ENCODE measurements at regions not wholly inside any gene's neighbourhood (a gene's known extent, or its start where the extent isn't known, plus 50 kb on each side); places are given as distances from the start of the nearest gene placed in this dataset.

GRCh38 chr20:4437131-4437530, 188.0 kb upstream of the ADRA1D start:
- ChIA-PET CTCF (ENCODE audit: partially characterized antibody) (no interaction called here), POLR2A (ENCODE audit: partially characterized antibody) (no interaction called here)
- Histone ChIP-seq H3K56ac (replicated peaks; ENCODE audit: insufficient read length, low read depth, low read length) (no peak overlapping the region), H2BK120ac (replicated peaks; ENCODE audit: low read depth, low read length) (no peak overlapping the region), H3K4ac (replicated peaks; ENCODE audit: insufficient read length, low read depth, low read length) (no peak overlapping the region), H3K9ac (replicated peaks in 1 of 4; ENCODE audit: extremely low read depth in 1 of 4, low read depth in 3 of 4, low read length in 3 of 4) (no peak overlapping the region), H2BK5ac (ENCODE audit: low read depth, low read length) (no peak overlapping the region), H2BK15ac (ENCODE audit: low read length) (no peak overlapping the region), H3K36me3 (ENCODE audit: control insufficient read depth in 2 of 4, insufficient read depth in 4 of 4, low read length in 3 of 4) (no peaks in the 10 kb centered on the region), H4K8ac (ENCODE audit: extremely low read depth, insufficient read depth, low read length) (no peak overlapping the region), H4K91ac (replicated peaks; ENCODE audit: insufficient read length, low read length) (no peak overlapping the region), H3K18ac (ENCODE audit: extremely low read depth, low read length) (no peak overlapping the region), H2AFZ (ENCODE audit: low read length) (no peak overlapping the region), H3K4me2 (ENCODE audit: insufficient read depth in 1 of 2, low read depth in 2 of 2, low read length in 2 of 2) (no peak overlapping the region), H3K4me1 (replicated peaks in 1 of 4; ENCODE audit: control insufficient read depth in 3 of 4, insufficient read depth in 4 of 4, low read length in 3 of 4) (no peaks in the 10 kb centered on the region), H3K4me3 (ENCODE audit: extremely low read depth in 1 of 4, insufficient read depth in 2 of 4, low read depth in 3 of 4, low read length in 4 of 4) (no peak overlapping the region), H3K23ac (ENCODE audit: insufficient read length) (no peak overlapping the region), H2BK12ac (ENCODE audit: low read depth, low read length) (no peak overlapping the region), H4K20me1 (replicated peaks in 1 of 2; ENCODE audit: control insufficient read depth in 1 of 2, insufficient read depth in 2 of 2, low read length in 2 of 2) (no peaks in the 10 kb centered on the region), H3K9me3 (ENCODE audit: insufficient read depth in 2 of 2, low read depth in 1 of 2, low read length in 1 of 2) (no peaks in the 10 kb centered on the region), H4K5ac (ENCODE audit: insufficient read length, low read depth, low read length) (no peak overlapping the region), H2BK20ac (ENCODE audit: low read length) (no peak overlapping the region), H3K79me2 (ENCODE audit: control insufficient read depth in 1 of 2, insufficient read depth in 2 of 2, low read length in 2 of 2) (no peaks in the 10 kb centered on the region), H3K23me2 (ENCODE audit: low read depth, low read length) (no peaks in the 10 kb centered on the region), H3K27ac (ENCODE audit: low read depth, low read length) (no peak overlapping the region), H2AK5ac (ENCODE audit: low read depth, low read length) (no peak overlapping the region), H3K14ac (ENCODE audit: insufficient read length) (no peak overlapping the region), H3K79me1 (ENCODE audit: low read depth, low read length) (no peaks in the 10 kb centered on the region), H3K27me3 (replicated peaks in 1 of 4; ENCODE audit: control insufficient read depth in 3 of 4, extremely low read depth in 1 of 4, insufficient read depth in 3 of 4, low read length in 3 of 4) (no peaks in the 10 kb centered on the region)
- 86% methylated on average over 1 of the region's 1 CpG; no CpG with 5 or more reads in 1 of the 2 experiments for WGBS, 2 experiments (ENCODE audit: extremely low coverage in 1 of 2, insufficient coverage in 1 of 2, insufficient read length in 1 of 2, insufficient replicate concordance in 2 of 2, low coverage in 1 of 2, low lambda C conversion rate in 2 of 2, missing lambda C conversion rate in 1 of 2)
- DNase-seq (ENCODE audit: low read depth in 1 of 2, low spot score in 2 of 2) (no peak), FAIRE-seq (no peak)
- TF ChIP-seq CHD2 (IDR thresholded peaks at IDR 0.05; ENCODE audit: low read length) (no peak), BACH1 (IDR thresholded peaks at IDR 0.05; ENCODE audit: low read length) (no peak), E2F6 (IDR thresholded peaks at IDR 0.05) (no peak), TCF12 (IDR thresholded peaks at IDR 0.05; ENCODE audit: low read depth, low read length) (no peak), MAX (IDR thresholded peaks at IDR 0.05) (no peak), SP4 (IDR thresholded peaks at IDR 0.05; ENCODE audit: low read length) (no peak), RFX5 (IDR thresholded peaks at IDR 0.05; ENCODE audit: borderline replicate concordance, low read depth, low read length) (no peak), RBBP5 (IDR thresholded peaks at IDR 0.05; ENCODE audit: borderline replicate concordance, low read depth, low read length) (no peak), ZNF274 (IDR thresholded peaks at IDR 0.05; ENCODE audit: borderline replicate concordance, extremely low read depth, low read length) (no peak), SP1 (IDR thresholded peaks at IDR 0.05; ENCODE audit: low read depth, low read length) (no peak), TAF7 (optimal IDR thresholded peaks at IDR 0.05; ENCODE audit: borderline replicate concordance, low read depth, low read length) (no peak), ATF3 (IDR thresholded peaks at IDR 0.05; ENCODE audit: insufficient read depth, low read depth, low read length) (no peak), MAFK (IDR thresholded peaks at IDR 0.05; ENCODE audit: low read depth, low read length) (no peak), BCL11A (IDR thresholded peaks at IDR 0.05; ENCODE audit: low read depth in 2 of 2, low read length in 2 of 2) (no peak), CHD1 (IDR thresholded peaks at IDR 0.05; ENCODE audit: low read depth, low read length) (no peak)

All from H1 (cell line).